ENCODE measurements at regions not wholly inside any gene's neighbourhood (a gene's known extent, or its start where the extent isn't known, plus 50 kb on each side); places are given as distances from the start of the nearest gene placed in this dataset.

GRCh38 chr13:34006011-34006410 is 188.1 kb downstream of the RFC3 start:
- no peak for TF ChIP-seq CTCF (IDR thresholded peaks at IDR 0.05; ENCODE audit: extremely low read depth in 1 of 2, insufficient read depth in 1 of 2, low read depth in 1 of 2, low read length in 2 of 2)
- TF ChIP-seq, protein P1, sequence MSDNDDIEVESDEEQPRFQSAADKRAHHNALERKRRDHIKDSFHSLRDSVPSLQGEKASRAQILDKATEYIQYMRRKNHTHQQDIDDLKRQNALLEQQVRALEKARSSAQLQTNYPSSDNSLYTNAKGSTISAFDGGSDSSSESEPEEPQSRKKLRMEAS (IDR thresholded peaks at IDR 0.05; ENCODE audit: insufficient read depth, insufficient read length): no peak
- no peak for TF ChIP-seq POLR2AphosphoS5 (IDR thresholded peaks at IDR 0.05; ENCODE audit: insufficient read depth, low read depth, low read length)
- TF ChIP-seq GATA2 (IDR thresholded peaks at IDR 0.05; ENCODE audit: insufficient read depth, insufficient read length, low read depth, low read length): no peak
- TF ChIP-seq FOS (IDR thresholded peaks at IDR 0.05; ENCODE audit: borderline replicate concordance, insufficient read depth, low read length): no peak
